ENCODE measurements at regions not wholly inside any gene's neighbourhood (a gene's known extent, or its start where the extent isn't known, plus 50 kb on each side); places are given as distances from the start of the nearest gene placed in this dataset.

DNA sequence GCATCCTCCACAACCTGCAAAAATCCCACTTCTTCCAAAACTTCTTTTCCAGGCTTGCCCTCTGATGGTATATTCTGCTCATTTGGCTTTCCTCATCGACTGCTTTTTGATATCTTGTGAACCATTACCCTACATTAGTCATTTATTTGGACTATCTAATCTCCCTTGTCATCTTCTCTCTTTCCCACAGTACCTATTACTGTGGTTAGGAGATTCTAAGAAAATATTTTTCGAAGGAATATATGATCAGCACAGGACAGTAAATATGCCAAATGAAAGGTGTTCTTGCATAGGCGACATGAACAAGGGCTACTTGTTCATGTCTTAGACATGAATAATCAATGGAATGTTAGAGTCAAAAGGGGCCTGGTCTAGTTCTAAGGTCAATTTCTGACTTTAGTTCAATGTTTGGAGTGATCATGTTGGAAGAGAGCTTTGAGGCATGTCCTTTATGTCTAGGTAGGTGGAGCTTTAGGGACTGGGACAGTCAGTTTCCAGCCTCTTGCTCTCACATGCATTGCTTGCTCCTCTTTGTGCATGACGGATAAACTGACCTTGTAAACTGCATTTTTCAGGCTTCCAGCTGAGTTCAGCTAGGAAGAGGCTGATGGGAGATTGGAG is 243.4 kb upstream of the RPS23 start:
- TF ChIP-seq, protein P1, sequence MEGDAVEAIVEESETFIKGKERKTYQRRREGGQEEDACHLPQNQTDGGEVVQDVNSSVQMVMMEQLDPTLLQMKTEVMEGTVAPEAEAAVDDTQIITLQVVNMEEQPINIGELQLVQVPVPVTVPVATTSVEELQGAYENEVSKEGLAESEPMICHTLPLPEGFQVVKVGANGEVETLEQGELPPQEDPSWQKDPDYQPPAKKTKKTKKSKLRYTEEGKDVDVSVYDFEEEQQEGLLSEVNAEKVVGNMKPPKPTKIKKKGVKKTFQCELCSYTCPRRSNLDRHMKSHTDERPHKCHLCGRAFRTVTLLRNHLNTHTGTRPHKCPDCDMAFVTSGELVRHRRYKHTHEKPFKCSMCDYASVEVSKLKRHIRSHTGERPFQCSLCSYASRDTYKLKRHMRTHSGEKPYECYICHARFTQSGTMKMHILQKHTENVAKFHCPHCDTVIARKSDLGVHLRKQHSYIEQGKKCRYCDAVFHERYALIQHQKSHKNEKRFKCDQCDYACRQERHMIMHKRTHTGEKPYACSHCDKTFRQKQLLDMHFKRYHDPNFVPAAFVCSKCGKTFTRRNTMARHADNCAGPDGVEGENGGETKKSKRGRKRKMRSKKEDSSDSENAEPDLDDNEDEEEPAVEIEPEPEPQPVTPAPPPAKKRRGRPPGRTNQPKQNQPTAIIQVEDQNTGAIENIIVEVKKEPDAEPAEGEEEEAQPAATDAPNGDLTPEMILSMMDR (IDR thresholded peaks at IDR 0.05), result no peak
- TF ChIP-seq, protein P2, sequence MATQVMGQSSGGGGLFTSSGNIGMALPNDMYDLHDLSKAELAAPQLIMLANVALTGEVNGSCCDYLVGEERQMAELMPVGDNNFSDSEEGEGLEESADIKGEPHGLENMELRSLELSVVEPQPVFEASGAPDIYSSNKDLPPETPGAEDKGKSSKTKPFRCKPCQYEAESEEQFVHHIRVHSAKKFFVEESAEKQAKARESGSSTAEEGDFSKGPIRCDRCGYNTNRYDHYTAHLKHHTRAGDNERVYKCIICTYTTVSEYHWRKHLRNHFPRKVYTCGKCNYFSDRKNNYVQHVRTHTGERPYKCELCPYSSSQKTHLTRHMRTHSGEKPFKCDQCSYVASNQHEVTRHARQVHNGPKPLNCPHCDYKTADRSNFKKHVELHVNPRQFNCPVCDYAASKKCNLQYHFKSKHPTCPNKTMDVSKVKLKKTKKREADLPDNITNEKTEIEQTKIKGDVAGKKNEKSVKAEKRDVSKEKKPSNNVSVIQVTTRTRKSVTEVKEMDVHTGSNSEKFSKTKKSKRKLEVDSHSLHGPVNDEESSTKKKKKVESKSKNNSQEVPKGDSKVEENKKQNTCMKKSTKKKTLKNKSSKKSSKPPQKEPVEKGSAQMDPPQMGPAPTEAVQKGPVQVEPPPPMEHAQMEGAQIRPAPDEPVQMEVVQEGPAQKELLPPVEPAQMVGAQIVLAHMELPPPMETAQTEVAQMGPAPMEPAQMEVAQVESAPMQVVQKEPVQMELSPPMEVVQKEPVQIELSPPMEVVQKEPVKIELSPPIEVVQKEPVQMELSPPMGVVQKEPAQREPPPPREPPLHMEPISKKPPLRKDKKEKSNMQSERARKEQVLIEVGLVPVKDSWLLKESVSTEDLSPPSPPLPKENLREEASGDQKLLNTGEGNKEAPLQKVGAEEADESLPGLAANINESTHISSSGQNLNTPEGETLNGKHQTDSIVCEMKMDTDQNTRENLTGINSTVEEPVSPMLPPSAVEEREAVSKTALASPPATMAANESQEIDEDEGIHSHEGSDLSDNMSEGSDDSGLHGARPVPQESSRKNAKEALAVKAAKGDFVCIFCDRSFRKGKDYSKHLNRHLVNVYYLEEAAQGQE (IDR thresholded peaks at IDR 0.05; ENCODE audit: insufficient read depth in 1 of 2, low read depth in 2 of 2, low read length in 1 of 2), result no peak
- TF ChIP-seq TCF7L2 (IDR thresholded peaks at IDR 0.05; ENCODE audit: low read depth, low read length) (no peak), POLR2AphosphoS5 (IDR thresholded peaks at IDR 0.05; ENCODE audit: low read depth, low read length) (no peak)
